OCI-LY7 (cell line): ENCODE measurements at regions not wholly inside any gene's neighbourhood (a gene's known extent, or its start where the extent isn't known, plus 50 kb on each side); places are given as distances from the start of the nearest gene placed in this dataset.
"Not testable (repeated sequence)": the region's sequence is repeated elsewhere in the genome, so short reads cannot be mapped to it uniquely, and the experiment has no call there.

Source experiments
- BruUV-seq: library from RNA; stranded (reverse); fragments of 400-500 nt; replicated peaks from 2 replicates; lab custom pipeline; 2021; lab: Mats Ljungman, UMichigan
- CTCF ChIA-PET: fragments of 300-600 bp; sonication (Branson Sonifier 250); formaldehyde crosslinking; loops from one replicate; lab custom pipeline; 2022; ENCODE audit warnings: antibody characterized with exemption; ENCODE audit not compliant: unreplicated experiment; lab: Charles Lee
- POLR2A ChIA-PET: fragments of 300-600 bp; sonication (Branson Sonifier 250); formaldehyde crosslinking; loops from one replicate; lab custom pipeline; 2022; ENCODE audit warnings: antibody characterized with exemption; lab: Charles Lee
- DNase-seq: peaks from one replicate; pipeline ENCODE4 v3.0.0-alpha.2; 2015; ENCODE audit warnings: low spot score
- H2AFZ ChIP-seq: fragments of 200-600 bp; sonication (generic), shearing (Covaris generic); 2 replicates; pipeline ENCODE4 v1.6.1; 2014; ENCODE audit warnings: mild to moderate bottlenecking, antibody characterized with exemption, low read length, moderate library complexity
- H3K27ac ChIP-seq: fragments of 200-600 bp; sonication (generic); 2 replicates; pipeline ENCODE4 v1.5.1; 2014; ENCODE audit warnings: mixed run types, low read depth, mild to moderate bottlenecking, moderate library complexity, low read length, inconsistent platforms; ENCODE audit not compliant: poor library complexity, severe bottlenecking
- H3K36me3 ChIP-seq: fragments of 200-600 bp; sonication (generic); 2 replicates; pipeline ENCODE4 v1.6.1; 2014; ENCODE audit warnings: mild to moderate bottlenecking, antibody characterized with exemption, low read length, moderate library complexity, mixed read lengths; ENCODE audit not compliant: insufficient read depth
- H3K4me1 ChIP-seq: fragments of 200-600 bp; sonication (generic); 2 replicates; pipeline ENCODE4 v1.5.1; 2014; ENCODE audit warnings: mild to moderate bottlenecking, low read length; ENCODE audit not compliant: insufficient read depth, poor library complexity, severe bottlenecking
- H3K4me2 ChIP-seq: fragments of 200-600 bp; sonication (generic); 2 replicates; pipeline ENCODE4 v1.6.1; 2014; ENCODE audit warnings: mild to moderate bottlenecking, low read length
- H3K4me3 ChIP-seq: fragments of 200-600 bp; sonication (generic); 2 replicates; pipeline ENCODE4 v1.5.1; 2014; ENCODE audit warnings: mild to moderate bottlenecking, low read depth, low read length; ENCODE audit not compliant: poor library complexity, severe bottlenecking
- H3K79me2 ChIP-seq: fragments of 200-600 bp; sonication (generic); 2 replicates; pipeline ENCODE4 v1.6.1; 2016; ENCODE audit warnings: low read depth, mild to moderate bottlenecking, low read length, moderate library complexity, mixed read lengths; ENCODE audit not compliant: insufficient read depth
- H3K9me2 ChIP-seq: fragments of 200-600 bp; sonication (generic); 2 replicates; pipeline ENCODE4 v1.6.1; 2016; ENCODE audit warnings: mild to moderate bottlenecking, low read length, mixed read lengths; ENCODE audit not compliant: insufficient read depth
- H3K9me3 ChIP-seq: fragments of 200-600 bp; sonication (generic); 2 replicates; pipeline ENCODE4 v1.6.1; 2014; ENCODE audit warnings: mild to moderate bottlenecking, mixed run types, low read length, mixed read lengths
- H4K20me1 ChIP-seq: fragments of 200-600 bp; sonication (generic); 2 replicates; pipeline ENCODE4 v1.6.1; 2014; ENCODE audit warnings: mild to moderate bottlenecking, antibody characterized with exemption, low read length, moderate library complexity, mixed read lengths; ENCODE audit not compliant: insufficient read depth
- EZH2phosphoT487 ChIP-seq: fragments of 200-600 bp; sonication (generic); IDR thresholded peaks from 2 replicates; pipeline ENCODE4 v1.6.1; 2018; ENCODE audit warnings: low read depth, borderline replicate concordance, mild to moderate bottlenecking, mixed run types, antibody characterized with exemption, low read length, moderate library complexity, mixed read lengths
- intact Hi-C: fragments of 100-400 bp; cut with micrococcal nuclease; formaldehyde crosslinking; loops from one replicate; pipeline ENCODE4 v1.10.0; 2022; ENCODE audit not compliant: unreplicated experiment
- TF ChIP-seq, protein P1 (sequence below): fragments of 200-600 bp; sonication (generic); conservative IDR thresholded peaks from 2 replicates; pipeline ENCODE4 v1.5.1; 2014; ENCODE audit warnings: mild to moderate bottlenecking, antibody characterized with exemption, low read length, moderate library complexity, mixed read lengths

DNA sequence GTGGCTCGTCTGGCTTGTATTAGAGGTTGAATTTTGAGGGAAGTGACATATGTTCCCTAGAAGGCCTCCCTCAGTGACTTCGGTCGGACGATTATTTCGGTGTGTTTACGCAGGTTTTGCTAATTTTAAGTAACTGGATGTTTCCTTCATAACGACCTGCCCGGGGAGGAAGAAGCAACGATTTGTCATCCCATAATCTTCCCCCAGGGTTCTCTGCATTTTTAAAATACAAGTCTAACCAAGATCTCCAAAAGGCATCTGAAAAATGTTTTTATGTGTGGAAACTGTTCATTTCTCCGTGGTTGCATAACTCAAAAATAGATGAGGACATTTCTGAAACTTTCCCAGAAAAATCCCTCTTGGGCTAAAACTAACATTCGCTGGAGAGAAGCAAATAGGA lies 195.4 kb downstream of the SHOX start:
- H3K4me3 ChIP-seq = no peak overlapping the region
- DNase-seq = no peak
- POLR2A ChIA-PET = no interaction called here
- peaks cover 4% of the 10 kb centered on the region for H3K9me3 ChIP-seq
- no peak overlapping the region for H2AFZ ChIP-seq
- no peaks in the 10 kb centered on the region for H3K79me2 ChIP-seq
- H3K4me2 ChIP-seq = no peak overlapping the region
- TF ChIP-seq, protein P1, sequence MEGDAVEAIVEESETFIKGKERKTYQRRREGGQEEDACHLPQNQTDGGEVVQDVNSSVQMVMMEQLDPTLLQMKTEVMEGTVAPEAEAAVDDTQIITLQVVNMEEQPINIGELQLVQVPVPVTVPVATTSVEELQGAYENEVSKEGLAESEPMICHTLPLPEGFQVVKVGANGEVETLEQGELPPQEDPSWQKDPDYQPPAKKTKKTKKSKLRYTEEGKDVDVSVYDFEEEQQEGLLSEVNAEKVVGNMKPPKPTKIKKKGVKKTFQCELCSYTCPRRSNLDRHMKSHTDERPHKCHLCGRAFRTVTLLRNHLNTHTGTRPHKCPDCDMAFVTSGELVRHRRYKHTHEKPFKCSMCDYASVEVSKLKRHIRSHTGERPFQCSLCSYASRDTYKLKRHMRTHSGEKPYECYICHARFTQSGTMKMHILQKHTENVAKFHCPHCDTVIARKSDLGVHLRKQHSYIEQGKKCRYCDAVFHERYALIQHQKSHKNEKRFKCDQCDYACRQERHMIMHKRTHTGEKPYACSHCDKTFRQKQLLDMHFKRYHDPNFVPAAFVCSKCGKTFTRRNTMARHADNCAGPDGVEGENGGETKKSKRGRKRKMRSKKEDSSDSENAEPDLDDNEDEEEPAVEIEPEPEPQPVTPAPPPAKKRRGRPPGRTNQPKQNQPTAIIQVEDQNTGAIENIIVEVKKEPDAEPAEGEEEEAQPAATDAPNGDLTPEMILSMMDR = no peak
- no peak for TF ChIP-seq EZH2phosphoT487
- BruUV-seq = no TSS peak
- no peaks in the 10 kb centered on the region for H3K4me1 ChIP-seq
- no peaks in the 10 kb centered on the region for H3K9me2 ChIP-seq
- no peaks in the 10 kb centered on the region for H4K20me1 ChIP-seq
- no peak overlapping the region for H3K27ac ChIP-seq
- intact Hi-C loops = no loop called here
- no peaks in the 10 kb centered on the region for H3K36me3 ChIP-seq
- CTCF ChIA-PET = no interaction called here

DNA sequence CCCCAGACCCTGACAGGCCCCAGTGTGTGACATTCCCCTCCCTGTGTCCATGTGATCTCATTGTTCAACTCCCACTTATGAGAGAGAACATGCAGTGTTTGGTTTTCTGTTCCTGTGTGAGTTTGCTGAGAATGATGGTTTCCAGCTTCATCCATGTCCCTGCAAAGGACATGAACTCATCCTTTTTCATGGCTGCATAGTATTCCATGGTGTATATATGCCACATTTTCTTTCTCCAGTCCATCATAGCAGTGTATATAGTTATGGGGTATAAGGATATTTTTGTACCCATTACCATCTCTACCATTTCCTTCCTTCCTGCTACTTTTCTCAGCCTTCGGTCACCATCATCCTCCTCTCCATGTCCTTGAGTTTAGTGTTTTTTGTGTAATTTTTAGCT lies 192.5 kb downstream of the SHOX start:
- intact Hi-C loops, BruUV-seq, H3K9me2 ChIP-seq, H3K36me3 ChIP-seq, H4K20me1 ChIP-seq, H2AFZ ChIP-seq, H3K4me3 ChIP-seq, H3K27ac ChIP-seq, H3K4me1 ChIP-seq, CTCF ChIA-PET, DNase-seq, H3K9me3 ChIP-seq, H3K79me2 ChIP-seq, POLR2A ChIA-PET, H3K4me2 ChIP-seq: not testable (repeated sequence)

DNA sequence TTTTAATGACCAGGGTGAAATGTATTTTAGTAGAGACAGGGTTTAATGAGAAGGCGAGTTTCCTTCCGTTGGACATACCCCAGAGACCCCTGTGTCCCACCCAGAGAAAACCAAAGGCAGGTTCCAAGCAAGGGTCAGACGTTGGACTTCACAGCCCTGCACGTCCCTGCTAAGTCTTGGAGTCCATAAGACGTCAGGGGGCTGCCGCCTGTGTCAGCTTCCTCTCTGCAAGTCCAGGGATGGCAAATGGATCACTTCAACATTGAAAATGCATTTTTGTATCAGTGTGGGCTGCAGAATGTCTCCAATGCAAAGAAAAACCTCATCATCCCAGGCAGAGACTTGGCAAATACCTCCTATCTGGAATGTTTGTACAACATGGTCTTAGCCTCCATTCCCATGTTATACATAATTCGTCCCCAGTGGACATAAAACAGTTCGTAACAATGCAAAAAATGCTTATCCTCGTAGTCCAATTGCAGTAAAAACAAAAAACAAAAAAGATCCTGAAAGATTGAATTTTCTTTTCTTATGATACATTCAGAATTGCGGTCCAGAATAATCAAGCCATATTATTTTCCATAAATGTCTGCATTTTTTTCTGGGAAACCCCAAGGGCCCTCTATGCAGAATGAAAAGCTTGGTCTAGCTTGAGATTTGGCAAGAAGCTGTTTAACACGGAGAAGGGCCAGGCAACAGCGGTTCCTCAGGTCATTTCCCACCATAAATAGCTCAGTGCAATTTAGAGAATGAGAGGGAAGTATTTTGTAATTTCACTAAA lies 190.9 kb downstream of the SHOX start:
- H3K79me2 ChIP-seq = no peaks in the 10 kb centered on the region
- no peaks in the 10 kb centered on the region for H4K20me1 ChIP-seq
- H3K9me3 ChIP-seq = no peaks in the 10 kb centered on the region
- H3K4me2 ChIP-seq = no peak overlapping the region
- ChIA-PET POLR2A (no interaction called here), CTCF (no interaction called here)
- H3K9me2 ChIP-seq = no peaks in the 10 kb centered on the region
- intact Hi-C loops = no loop called here
- H3K4me1 ChIP-seq = no peaks in the 10 kb centered on the region
- BruUV-seq = no TSS peak
- no peak for DNase-seq
- no peak overlapping the region for H3K27ac ChIP-seq
- no peaks in the 10 kb centered on the region for H3K36me3 ChIP-seq
- TF ChIP-seq EZH2phosphoT487 = no peak
- TF ChIP-seq, protein P1 = no peak
- H3K4me3 ChIP-seq = no peak overlapping the region
- no peak overlapping the region for H2AFZ ChIP-seq
